ENCODE measurements at regions not wholly inside any gene's neighbourhood (a gene's known extent, or its start where the extent isn't known, plus 50 kb on each side); places are given as distances from the start of the nearest gene placed in this dataset.

DNA sequence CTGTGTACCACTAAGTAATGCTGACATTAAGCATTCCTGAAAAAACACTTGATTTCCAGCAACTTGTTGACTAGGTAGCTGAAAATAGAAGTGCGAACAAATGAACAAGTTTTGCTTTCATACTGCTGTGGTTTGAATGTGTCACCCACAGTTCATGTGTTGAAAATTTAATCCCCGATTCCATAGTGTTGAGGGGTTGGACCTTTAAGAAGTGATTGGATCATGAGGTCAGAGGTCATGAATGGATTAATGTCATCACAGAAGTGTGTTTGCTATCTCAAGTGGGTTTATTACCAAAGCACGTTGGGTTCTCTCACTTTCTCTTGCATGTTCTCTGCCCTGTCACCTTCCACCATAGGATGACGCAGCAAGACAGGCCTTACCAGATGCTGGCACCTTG, 568.5 kb downstream of the UTRN start:
- no peaks in the 10 kb centered on the region for H3K79me2 ChIP-seq (ENCODE audit: insufficient read depth, low read depth)
- H3K27me3 ChIP-seq (ENCODE audit: insufficient read depth, low read depth) = no peaks in the 10 kb centered on the region
- H4K20me1 ChIP-seq (ENCODE audit: insufficient read depth) = no peaks in the 10 kb centered on the region
- TF ChIP-seq, protein P1, sequence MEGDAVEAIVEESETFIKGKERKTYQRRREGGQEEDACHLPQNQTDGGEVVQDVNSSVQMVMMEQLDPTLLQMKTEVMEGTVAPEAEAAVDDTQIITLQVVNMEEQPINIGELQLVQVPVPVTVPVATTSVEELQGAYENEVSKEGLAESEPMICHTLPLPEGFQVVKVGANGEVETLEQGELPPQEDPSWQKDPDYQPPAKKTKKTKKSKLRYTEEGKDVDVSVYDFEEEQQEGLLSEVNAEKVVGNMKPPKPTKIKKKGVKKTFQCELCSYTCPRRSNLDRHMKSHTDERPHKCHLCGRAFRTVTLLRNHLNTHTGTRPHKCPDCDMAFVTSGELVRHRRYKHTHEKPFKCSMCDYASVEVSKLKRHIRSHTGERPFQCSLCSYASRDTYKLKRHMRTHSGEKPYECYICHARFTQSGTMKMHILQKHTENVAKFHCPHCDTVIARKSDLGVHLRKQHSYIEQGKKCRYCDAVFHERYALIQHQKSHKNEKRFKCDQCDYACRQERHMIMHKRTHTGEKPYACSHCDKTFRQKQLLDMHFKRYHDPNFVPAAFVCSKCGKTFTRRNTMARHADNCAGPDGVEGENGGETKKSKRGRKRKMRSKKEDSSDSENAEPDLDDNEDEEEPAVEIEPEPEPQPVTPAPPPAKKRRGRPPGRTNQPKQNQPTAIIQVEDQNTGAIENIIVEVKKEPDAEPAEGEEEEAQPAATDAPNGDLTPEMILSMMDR (conservative IDR thresholded peaks at IDR 0.05; ENCODE audit: low read depth, low read length) = no peak
- peak overlapping the region; percentile 70 for H3K4me2 ChIP-seq
- no peak overlapping the region for H3K4me3 ChIP-seq (IDR thresholded peaks at IDR 0.05; ENCODE audit: insufficient read depth, low read depth, low read length)
- peak overlapping the region; percentile 33 for H3K27ac ChIP-seq
- no peak overlapping the region for H3K9ac ChIP-seq
- 0 out of 2 replicates have a peak overlapping the region, but pooled peaks have one; percentile 1 for H2AFZ ChIP-seq (ENCODE audit: low read depth)
- no peaks in the 10 kb centered on the region for H3K36me3 ChIP-seq (ENCODE audit: insufficient read depth)
- peaks cover 23% of the 10 kb centered on the region for H3K4me1 ChIP-seq (ENCODE audit: low read depth, poor library complexity, severe bottlenecking)

DNA sequence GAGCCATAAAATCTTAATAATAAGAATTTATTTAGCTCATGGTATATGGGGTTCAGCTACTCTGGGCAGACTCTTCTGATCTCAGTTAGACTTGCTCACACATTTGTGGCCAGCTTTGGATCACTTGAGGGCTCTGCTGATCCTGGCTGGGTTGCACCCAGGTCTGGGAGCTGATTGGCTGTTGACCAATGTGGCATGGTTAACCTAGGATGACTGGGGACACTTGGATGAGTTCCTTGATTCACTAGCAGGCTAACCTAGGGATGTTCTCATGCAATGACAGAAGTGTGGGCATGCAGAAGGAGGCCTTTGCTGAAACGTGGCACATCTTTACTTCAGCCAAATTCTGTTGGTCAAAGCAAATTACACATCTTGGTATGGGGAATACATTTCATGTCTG, 569.5 kb downstream of the UTRN start:
- Histone ChIP-seq H3K4me3 (IDR thresholded peaks at IDR 0.05; ENCODE audit: insufficient read depth, low read depth, low read length) (no peak overlapping the region), H4K20me1 (ENCODE audit: insufficient read depth) (no peaks in the 10 kb centered on the region), H3K9ac (no peak overlapping the region), H2AFZ (ENCODE audit: low read depth) (no peak overlapping the region), H3K27me3 (ENCODE audit: insufficient read depth, low read depth) (no peaks in the 10 kb centered on the region), H3K36me3 (ENCODE audit: insufficient read depth) (no peaks in the 10 kb centered on the region), H3K4me1 (ENCODE audit: low read depth, poor library complexity, severe bottlenecking) (peaks cover 23% of the 10 kb centered on the region), H3K4me2 (no peak overlapping the region), H3K79me2 (ENCODE audit: insufficient read depth, low read depth) (no peaks in the 10 kb centered on the region), H3K27ac (no peak overlapping the region)
- TF ChIP-seq, protein P1 (conservative IDR thresholded peaks at IDR 0.05; ENCODE audit: low read depth, low read length) = no peak

DNA sequence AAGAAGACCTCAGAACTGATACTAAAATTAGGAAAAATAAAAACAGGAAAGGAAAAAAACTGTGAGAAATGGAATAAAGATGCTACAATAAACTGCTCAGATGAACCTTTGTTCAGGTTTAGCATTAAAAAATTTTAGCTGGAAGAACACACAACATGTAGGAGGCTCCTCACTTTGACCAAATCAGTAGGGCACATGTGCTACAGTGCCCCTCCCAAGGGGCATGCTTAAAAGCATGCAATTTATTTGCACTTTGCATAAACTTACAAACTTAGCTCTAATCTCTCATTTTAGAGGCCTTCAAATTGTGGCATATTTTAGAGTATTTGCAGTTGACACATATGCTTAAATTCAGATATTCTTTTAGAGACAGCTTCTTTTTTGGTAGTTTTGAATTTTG, 570.2 kb downstream of the UTRN start:
- TF ChIP-seq, protein P1 (conservative IDR thresholded peaks at IDR 0.05; ENCODE audit: low read depth, low read length) = no peak
- Histone ChIP-seq H3K36me3 (ENCODE audit: insufficient read depth) (no peaks in the 10 kb centered on the region), H3K4me2 (no peak overlapping the region), H3K4me1 (ENCODE audit: low read depth, poor library complexity, severe bottlenecking) (peaks cover 23% of the 10 kb centered on the region), H4K20me1 (ENCODE audit: insufficient read depth) (no peaks in the 10 kb centered on the region), H3K4me3 (IDR thresholded peaks at IDR 0.05; ENCODE audit: insufficient read depth, low read depth, low read length) (no peak overlapping the region), H3K9ac (no peak overlapping the region), H3K79me2 (ENCODE audit: insufficient read depth, low read depth) (no peaks in the 10 kb centered on the region), H2AFZ (ENCODE audit: low read depth) (no peak overlapping the region), H3K27ac (no peak overlapping the region), H3K27me3 (ENCODE audit: insufficient read depth, low read depth) (no peaks in the 10 kb centered on the region)

DNA sequence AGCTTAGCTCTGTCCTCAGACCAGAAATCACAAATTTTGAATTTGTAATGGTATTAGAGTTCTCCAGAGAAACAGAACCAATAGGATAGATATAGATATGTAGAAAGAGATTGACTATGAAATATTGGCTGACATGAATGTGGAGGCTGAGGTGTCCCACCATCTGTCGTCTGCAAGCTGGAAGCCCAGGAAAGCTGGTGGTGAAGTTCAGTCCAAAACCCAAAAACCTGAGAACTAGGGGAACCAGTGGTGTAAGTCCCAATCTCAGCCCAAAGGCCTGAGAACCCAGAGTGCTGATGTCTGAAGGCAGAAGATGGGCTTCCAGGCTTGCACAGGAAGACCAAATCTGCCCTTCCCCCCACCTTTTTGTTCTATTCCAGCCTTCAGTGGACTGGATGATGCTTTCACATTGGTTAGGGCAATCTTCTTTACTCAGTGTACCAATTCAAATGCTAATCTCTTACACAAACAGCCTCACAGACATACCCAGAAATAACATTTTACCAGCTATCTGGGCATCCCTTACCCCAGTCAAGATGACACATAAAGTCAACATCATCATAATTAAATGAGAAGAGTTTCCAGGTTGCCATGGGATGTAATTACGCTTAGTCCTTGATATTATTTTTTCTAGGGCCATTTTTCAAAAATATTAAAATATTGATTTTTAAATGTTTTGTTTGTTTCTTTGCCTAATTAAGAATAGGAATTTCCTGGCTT, 570.8 kb downstream of the UTRN start:
- Histone ChIP-seq H3K27me3 (ENCODE audit: insufficient read depth, low read depth) (no peaks in the 10 kb centered on the region), H3K27ac (no peak overlapping the region), H4K20me1 (ENCODE audit: insufficient read depth) (no peaks in the 10 kb centered on the region), H3K36me3 (ENCODE audit: insufficient read depth) (no peaks in the 10 kb centered on the region), H3K4me1 (ENCODE audit: low read depth, poor library complexity, severe bottlenecking) (peaks cover 23% of the 10 kb centered on the region), H3K4me3 (IDR thresholded peaks at IDR 0.05; ENCODE audit: insufficient read depth, low read depth, low read length) (no peak overlapping the region), H3K4me2 (no peak overlapping the region), H2AFZ (ENCODE audit: low read depth) (no peak overlapping the region), H3K9ac (no peak overlapping the region), H3K79me2 (ENCODE audit: insufficient read depth, low read depth) (no peaks in the 10 kb centered on the region)
- TF ChIP-seq, protein P1 (conservative IDR thresholded peaks at IDR 0.05; ENCODE audit: low read depth, low read length) = no peak

Measured in KMS-11 (cell line).